ENCODE measurements at regions not wholly inside any gene's neighbourhood (a gene's known extent, or its start where the extent isn't known, plus 50 kb on each side); places are given as distances from the start of the nearest gene placed in this dataset.
A peak's percentile ranks its signal among the peaks of the same experiment; 100 is the strongest.

DNA sequence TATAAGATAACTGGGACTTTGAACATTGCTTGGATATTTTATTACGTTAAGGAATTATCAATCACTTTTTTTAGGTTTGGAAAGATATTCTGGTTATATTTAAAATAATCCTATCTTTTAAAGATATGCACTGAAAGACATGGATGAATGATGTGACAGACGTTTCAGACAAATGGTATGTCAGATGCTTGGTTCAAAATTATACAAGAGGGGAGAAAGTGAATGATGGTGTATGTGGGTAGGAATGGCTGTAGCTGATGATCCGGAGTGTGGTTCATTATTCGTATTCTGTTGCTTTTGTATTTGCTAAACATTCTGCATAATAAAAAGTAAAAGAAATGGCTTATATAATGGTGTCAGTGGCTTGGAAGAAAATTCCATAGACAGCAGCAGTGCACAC lies 51.0 kb upstream of the SNRPB2 start:
- no peak overlapping the region for H3K4me3 Mint-ChIP-seq
- intact Hi-C loops (cut with DNase I, micrococcal nuclease) = no loop called here
- no peaks in the 10 kb centered on the region for H3K4me1 Mint-ChIP-seq
- no peak for DNase-seq
- ATAC-seq = no peak
- ChIA-PET POLR2A (no interaction called here), CTCF (no interaction called here)
- no peaks in the 10 kb centered on the region for H3K36me3 Mint-ChIP-seq (ENCODE audit: low read depth)
- H3K9me3 Mint-ChIP-seq (ENCODE audit: low read depth) = peaks cover 4% of the 10 kb centered on the region
- peaks cover 2% of the 10 kb centered on the region for H3K27me3 Mint-ChIP-seq
- H3K27ac Mint-ChIP-seq = no peak overlapping the region

DNA sequence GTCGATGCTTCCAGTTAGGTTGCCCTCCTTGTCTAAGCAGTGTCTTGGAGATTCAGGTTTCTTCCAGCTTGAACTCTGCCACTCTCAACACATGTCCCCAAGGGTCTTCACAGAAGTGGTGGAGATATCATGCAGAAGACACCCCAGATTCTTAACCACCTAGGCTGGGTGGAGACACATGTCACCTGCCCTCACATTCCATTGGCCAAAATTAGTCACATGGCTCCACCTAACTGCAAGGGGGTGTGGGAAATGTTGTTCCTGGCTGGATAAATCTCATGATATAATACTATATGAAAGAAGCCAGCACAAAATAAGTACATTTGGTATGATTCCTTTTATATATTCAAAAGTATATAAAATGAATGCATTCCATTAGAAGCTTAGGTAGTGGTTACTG lies 52.9 kb upstream of the SNRPB2 start:
- Mint-ChIP-seq H3K27ac (no peak overlapping the region), H3K27me3 (peaks cover 2% of the 10 kb centered on the region), H3K36me3 (ENCODE audit: low read depth) (no peaks in the 10 kb centered on the region), H3K4me3 (no peak overlapping the region), H3K9me3 (ENCODE audit: low read depth) (peaks cover 6% of the 10 kb centered on the region), H3K4me1 (no peaks in the 10 kb centered on the region)
- ATAC-seq (no peak), DNase-seq (no peak)
- POLR2A ChIA-PET = no interaction called here
- CTCF ChIA-PET = interaction anchor here (0.7 kb wide), 1 partner anchor 1070 kb away, joined by 3 read pairs; no protein-coding TSS in a partner anchor
- intact Hi-C loops (cut with DNase I, micrococcal nuclease) = no loop called here

- DNase-seq = no peak
- CTCF ChIA-PET = interaction anchor here (1.0 kb wide), 1 partner anchor 17 kb away, joined by 3 read pairs; no protein-coding TSS in a partner anchor
- no peak overlapping the region for H3K27ac Mint-ChIP-seq
- H3K4me1 Mint-ChIP-seq = no peaks in the 10 kb centered on the region
- ATAC-seq = peak; percentile 81
- H3K36me3 Mint-ChIP-seq (ENCODE audit: low read depth) = no peaks in the 10 kb centered on the region
- H3K9me3 Mint-ChIP-seq (ENCODE audit: low read depth) = peaks cover 6% of the 10 kb centered on the region
- H3K27me3 Mint-ChIP-seq = peaks cover 6% of the 10 kb centered on the region
- no peak overlapping the region for H3K4me3 Mint-ChIP-seq
- POLR2A ChIA-PET = no interaction called here
- intact Hi-C loops (cut with DNase I, micrococcal nuclease) = no loop called here
Observed at GRCh38 chr20:16675001-16675564, 54.7 kb upstream of the SNRPB2 start.

DNA sequence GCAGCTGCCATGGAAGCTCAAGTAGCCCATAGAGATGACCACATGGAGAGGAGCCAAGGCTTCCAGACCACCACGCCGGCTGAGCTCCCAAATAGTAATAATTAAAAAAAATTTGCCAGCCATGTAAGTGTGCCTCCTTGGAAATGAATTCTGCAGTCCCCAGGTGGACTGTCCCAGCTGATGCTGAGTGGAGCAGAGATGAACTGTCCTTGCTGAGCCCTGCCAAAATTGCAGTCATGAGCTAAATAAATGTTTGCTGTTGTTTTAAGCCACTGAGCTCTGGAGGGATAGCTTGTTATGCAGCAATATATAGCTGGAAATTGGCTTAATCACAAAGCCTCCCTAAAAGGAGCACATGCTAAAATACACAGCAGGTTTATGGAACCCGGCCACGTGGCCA lies 55.6 kb upstream of the SNRPB2 start:
- ChIA-PET CTCF (interaction anchor here (1.0 kb wide), 1 partner anchor 18 kb away, joined by 3 read pairs; no protein-coding TSS in a partner anchor), POLR2A (no interaction called here)
- no peaks in the 10 kb centered on the region for H3K36me3 Mint-ChIP-seq (ENCODE audit: low read depth)
- H3K4me1 Mint-ChIP-seq = no peaks in the 10 kb centered on the region
- H3K4me3 Mint-ChIP-seq = no peak overlapping the region
- ATAC-seq = no peak
- H3K27me3 Mint-ChIP-seq = peaks cover 6% of the 10 kb centered on the region
- intact Hi-C loops (cut with DNase I, micrococcal nuclease) = no loop called here
- H3K27ac Mint-ChIP-seq = no peak overlapping the region
- peaks cover 6% of the 10 kb centered on the region for H3K9me3 Mint-ChIP-seq (ENCODE audit: low read depth)
- no peak for DNase-seq

DNA sequence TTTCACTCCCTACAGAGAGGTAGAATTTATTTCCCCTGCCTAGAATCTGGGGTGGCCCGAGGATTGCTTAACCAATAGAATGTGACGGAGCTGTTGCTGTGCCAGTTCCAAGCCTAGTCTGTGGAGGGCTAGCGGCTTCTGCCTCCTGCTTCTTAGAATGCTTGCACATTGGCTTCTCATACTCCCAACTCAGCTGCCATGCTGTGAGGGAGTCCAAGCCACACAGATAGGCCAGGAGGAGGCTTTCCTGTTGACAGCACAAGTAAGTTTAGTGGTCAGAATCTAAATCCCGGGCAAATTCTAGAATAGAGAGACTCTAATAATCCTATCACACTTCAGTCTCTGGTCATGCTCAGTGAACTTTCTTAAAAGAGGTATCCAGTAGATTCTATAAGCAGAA lies 57.5 kb upstream of the SNRPB2 start:
- no peaks in the 10 kb centered on the region for H3K4me1 Mint-ChIP-seq
- ChIA-PET CTCF (no interaction called here), POLR2A (no interaction called here)
- H3K36me3 Mint-ChIP-seq (ENCODE audit: low read depth) = no peaks in the 10 kb centered on the region
- DNase-seq = no peak
- peaks cover 6% of the 10 kb centered on the region for H3K9me3 Mint-ChIP-seq (ENCODE audit: low read depth)
- intact Hi-C loops (cut with DNase I, micrococcal nuclease) = no loop called here
- H3K4me3 Mint-ChIP-seq = no peak overlapping the region
- ATAC-seq = no peak
- H3K27ac Mint-ChIP-seq = no peak overlapping the region
- peaks cover 10% of the 10 kb centered on the region for H3K27me3 Mint-ChIP-seq

GRCh38 chr20:16671753-16672152 lies 58.1 kb upstream of the SNRPB2 start:
- intact Hi-C loops (cut with DNase I, micrococcal nuclease) = no loop called here
- Mint-ChIP-seq H3K27me3 (peaks cover 10% of the 10 kb centered on the region), H3K36me3 (ENCODE audit: low read depth) (no peaks in the 10 kb centered on the region), H3K4me3 (no peak overlapping the region), H3K9me3 (ENCODE audit: low read depth) (peaks cover 6% of the 10 kb centered on the region), H3K4me1 (no peaks in the 10 kb centered on the region), H3K27ac (no peak overlapping the region)
- ATAC-seq (no peak), DNase-seq (no peak)
- CTCF ChIA-PET = no interaction called here
- POLR2A ChIA-PET = no interaction called here

- CTCF ChIA-PET = no interaction called here
- ATAC-seq (no peak), DNase-seq (no peak)
- intact Hi-C loops (cut with DNase I, micrococcal nuclease) = no loop called here
- no peaks in the 10 kb centered on the region for H3K9me3 Mint-ChIP-seq (ENCODE audit: low read depth)
- no peak overlapping the region for H3K27ac Mint-ChIP-seq
- H3K4me3 Mint-ChIP-seq = no peak overlapping the region
- peaks cover 8% of the 10 kb centered on the region for H3K27me3 Mint-ChIP-seq
- POLR2A ChIA-PET = no interaction called here
- no peaks in the 10 kb centered on the region for H3K4me1 Mint-ChIP-seq
- H3K36me3 Mint-ChIP-seq (ENCODE audit: low read depth) = no peaks in the 10 kb centered on the region
Observed at GRCh38 chr20:16666272-16666671, 63.6 kb upstream of the SNRPB2 start.

GRCh38 chr20:16664020-16664419 lies 65.8 kb upstream of the SNRPB2 start:
- POLR2A ChIA-PET = interaction anchor here (0.5 kb wide), 1 partner anchor 19 kb away, joined by 3 read pairs; no protein-coding TSS in a partner anchor
- H3K4me3 Mint-ChIP-seq = no peak overlapping the region
- DNase-seq = no peak
- peaks cover 16% of the 10 kb centered on the region for H3K27me3 Mint-ChIP-seq
- no peaks in the 10 kb centered on the region for H3K9me3 Mint-ChIP-seq (ENCODE audit: low read depth)
- CTCF ChIA-PET = interaction anchor here (1.0 kb wide), 1 partner anchor 12 kb away, joined by 3 read pairs; no protein-coding TSS in a partner anchor
- no peaks in the 10 kb centered on the region for H3K36me3 Mint-ChIP-seq (ENCODE audit: low read depth)
- intact Hi-C loops (cut with DNase I, micrococcal nuclease) = no loop called here
- no peak for ATAC-seq
- H3K27ac Mint-ChIP-seq = no peak overlapping the region
- H3K4me1 Mint-ChIP-seq = no peaks in the 10 kb centered on the region

DNA sequence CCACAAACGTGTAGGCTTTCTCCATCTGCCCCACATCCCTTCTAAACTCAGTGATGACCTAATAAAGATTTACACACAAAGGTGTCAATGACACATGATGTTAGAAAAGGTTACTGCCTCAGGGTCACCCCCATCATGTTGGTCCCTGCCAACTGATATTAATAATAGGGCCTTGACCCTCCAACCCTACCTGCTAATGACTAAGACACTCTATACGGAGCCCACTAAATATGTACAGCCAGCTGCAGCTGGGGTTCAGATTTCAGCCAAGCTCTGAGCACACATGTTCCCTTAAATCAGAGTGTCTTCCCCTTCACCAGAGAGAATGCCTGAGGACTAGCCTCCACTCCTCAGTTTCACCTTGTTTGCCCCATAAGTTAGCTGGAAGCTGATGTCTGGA lies 67.4 kb upstream of the SNRPB2 start:
- no peak overlapping the region for H3K4me3 Mint-ChIP-seq
- intact Hi-C loops (cut with DNase I, micrococcal nuclease) = no loop called here
- no peaks in the 10 kb centered on the region for H3K4me1 Mint-ChIP-seq
- CTCF ChIA-PET = no interaction called here
- DNase-seq (no peak), ATAC-seq (no peak)
- no peaks in the 10 kb centered on the region for H3K36me3 Mint-ChIP-seq (ENCODE audit: low read depth)
- POLR2A ChIA-PET = no interaction called here
- no peak overlapping the region for H3K27ac Mint-ChIP-seq
- no peaks in the 10 kb centered on the region for H3K9me3 Mint-ChIP-seq (ENCODE audit: low read depth)
- H3K27me3 Mint-ChIP-seq = peaks cover 15% of the 10 kb centered on the region

DNA sequence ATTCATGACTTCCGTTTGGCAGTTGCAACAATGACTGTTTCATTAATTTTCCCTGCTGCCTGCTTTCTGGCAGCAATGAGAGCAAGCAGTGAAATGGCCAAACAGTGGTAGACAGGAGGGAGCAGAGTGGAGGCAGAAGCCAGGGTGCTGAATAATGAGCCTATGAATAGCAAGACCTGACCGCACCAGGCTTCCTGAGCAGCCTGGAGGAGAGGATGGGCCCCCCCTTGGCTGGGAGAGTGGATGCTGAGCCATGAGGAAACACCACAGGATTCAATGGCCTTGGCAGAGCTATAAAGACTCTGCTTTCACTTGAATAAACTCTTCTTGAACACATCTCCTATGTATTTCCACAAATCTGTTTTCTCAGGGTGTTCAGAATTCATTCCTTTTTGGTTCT lies 68.1 kb upstream of the SNRPB2 start:
- H3K27me3 Mint-ChIP-seq = peaks cover 15% of the 10 kb centered on the region
- CTCF ChIA-PET = no interaction called here

GRCh38 chr20:16654858-16655535 lies 74.8 kb upstream of the SNRPB2 start:
- Mint-ChIP-seq H3K27ac (no peak overlapping the region), H3K36me3 (ENCODE audit: low read depth) (no peaks in the 10 kb centered on the region), H3K9me3 (ENCODE audit: low read depth) (no peaks in the 10 kb centered on the region), H3K4me3 (no peak overlapping the region), H3K27me3 (peaks cover 24% of the 10 kb centered on the region), H3K4me1 (no peaks in the 10 kb centered on the region)
- intact Hi-C loops (cut with DNase I, micrococcal nuclease) = no loop called here
- ChIA-PET CTCF (no interaction called here), POLR2A (no interaction called here)
- no peak for DNase-seq
- ATAC-seq = no peak

More for the DNA sequence above, 68.1 kb upstream of the SNRPB2 start:
- H3K9me3 Mint-ChIP-seq (ENCODE audit: low read depth) = no peaks in the 10 kb centered on the region
- no peak overlapping the region for H3K4me3 Mint-ChIP-seq
- POLR2A ChIA-PET = no interaction called here
- ATAC-seq (no peak), DNase-seq (no peak)
- no peaks in the 10 kb centered on the region for H3K36me3 Mint-ChIP-seq (ENCODE audit: low read depth)
- intact Hi-C loops (cut with DNase I, micrococcal nuclease) = no loop called here
- H3K27ac Mint-ChIP-seq = no peak overlapping the region
- H3K4me1 Mint-ChIP-seq = no peaks in the 10 kb centered on the region

DNA sequence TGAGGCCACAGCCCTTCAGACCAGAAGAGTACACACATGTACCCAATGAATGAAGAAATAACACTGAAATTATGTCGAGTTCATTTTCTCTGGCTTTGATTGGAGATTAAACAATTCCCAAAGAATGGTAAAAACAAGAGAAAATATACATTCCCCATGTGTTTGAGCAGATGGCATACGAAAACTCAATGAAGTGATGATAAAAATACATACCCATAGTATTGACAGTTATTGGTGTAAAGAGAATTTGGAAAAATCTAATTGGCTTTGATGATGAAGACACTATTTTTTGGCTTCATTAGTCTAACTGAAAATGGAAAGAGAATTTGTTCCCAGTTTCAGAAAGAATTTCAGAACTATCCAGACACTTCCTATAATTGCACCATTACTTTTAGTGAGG lies 76.6 kb upstream of the SNRPB2 start:
- CTCF ChIA-PET = no interaction called here
- no peak overlapping the region for H3K27ac Mint-ChIP-seq
- intact Hi-C loops (cut with DNase I, micrococcal nuclease) = no loop called here
- peaks cover 19% of the 10 kb centered on the region for H3K27me3 Mint-ChIP-seq
- H3K9me3 Mint-ChIP-seq (ENCODE audit: low read depth) = no peaks in the 10 kb centered on the region
- no peak overlapping the region for H3K4me3 Mint-ChIP-seq
- H3K4me1 Mint-ChIP-seq = no peaks in the 10 kb centered on the region
- POLR2A ChIA-PET = no interaction called here
- DNase-seq (no peak), ATAC-seq (no peak)
- H3K36me3 Mint-ChIP-seq (ENCODE audit: low read depth) = no peaks in the 10 kb centered on the region
